ENCODE measurements at regions not wholly inside any gene's neighbourhood (a gene's known extent, or its start where the extent isn't known, plus 50 kb on each side); places are given as distances from the start of the nearest gene placed in this dataset.

GRCh38 chr6:4588163-4588562 lies 188.0 kb upstream of the CDYL start:
- H3K36me3 ChIP-seq (ENCODE audit: low read depth): no peaks in the 10 kb centered on the region
- no peaks in the 10 kb centered on the region for H3K9me3 ChIP-seq (ENCODE audit: severe bottlenecking)
- TF ChIP-seq, protein P1, sequence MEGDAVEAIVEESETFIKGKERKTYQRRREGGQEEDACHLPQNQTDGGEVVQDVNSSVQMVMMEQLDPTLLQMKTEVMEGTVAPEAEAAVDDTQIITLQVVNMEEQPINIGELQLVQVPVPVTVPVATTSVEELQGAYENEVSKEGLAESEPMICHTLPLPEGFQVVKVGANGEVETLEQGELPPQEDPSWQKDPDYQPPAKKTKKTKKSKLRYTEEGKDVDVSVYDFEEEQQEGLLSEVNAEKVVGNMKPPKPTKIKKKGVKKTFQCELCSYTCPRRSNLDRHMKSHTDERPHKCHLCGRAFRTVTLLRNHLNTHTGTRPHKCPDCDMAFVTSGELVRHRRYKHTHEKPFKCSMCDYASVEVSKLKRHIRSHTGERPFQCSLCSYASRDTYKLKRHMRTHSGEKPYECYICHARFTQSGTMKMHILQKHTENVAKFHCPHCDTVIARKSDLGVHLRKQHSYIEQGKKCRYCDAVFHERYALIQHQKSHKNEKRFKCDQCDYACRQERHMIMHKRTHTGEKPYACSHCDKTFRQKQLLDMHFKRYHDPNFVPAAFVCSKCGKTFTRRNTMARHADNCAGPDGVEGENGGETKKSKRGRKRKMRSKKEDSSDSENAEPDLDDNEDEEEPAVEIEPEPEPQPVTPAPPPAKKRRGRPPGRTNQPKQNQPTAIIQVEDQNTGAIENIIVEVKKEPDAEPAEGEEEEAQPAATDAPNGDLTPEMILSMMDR (IDR thresholded peaks at IDR 0.05; ENCODE audit: poor library complexity, severe bottlenecking): no peak
- ATAC-seq (ENCODE audit: low read depth) (no peak), DNase-seq (ENCODE audit: low spot score) (no peak)
- no peak overlapping the region for H3K4me3 ChIP-seq (ENCODE audit: severe bottlenecking)
- no peaks in the 10 kb centered on the region for H3K27me3 ChIP-seq (ENCODE audit: insufficient read depth, poor library complexity, severe bottlenecking)
- no peaks in the 10 kb centered on the region for H3K4me1 ChIP-seq (ENCODE audit: insufficient read depth, poor library complexity, severe bottlenecking)
- H3K27ac ChIP-seq (ENCODE audit: poor library complexity, severe bottlenecking): no peak overlapping the region

DNA sequence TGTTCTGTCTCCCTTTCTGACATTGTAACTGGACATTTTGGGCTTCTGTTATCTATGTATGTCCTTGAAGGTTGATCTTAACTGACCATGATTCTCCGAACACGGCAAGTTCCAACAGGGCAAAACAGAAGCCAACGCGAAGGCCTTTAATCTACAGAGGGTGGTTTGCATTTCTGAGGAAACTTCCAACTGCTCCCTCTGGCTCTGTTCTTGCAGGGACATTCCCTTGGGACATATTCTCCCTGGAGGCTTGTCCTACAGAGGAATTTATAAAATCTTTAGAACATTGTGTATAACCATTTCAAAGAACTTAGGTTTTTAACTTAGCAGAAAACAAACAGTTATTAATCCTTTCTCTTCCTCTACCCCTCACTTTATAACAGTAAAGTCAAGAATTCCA lies 189.0 kb upstream of the CDYL start:
- no peaks in the 10 kb centered on the region for H3K9me3 ChIP-seq (ENCODE audit: severe bottlenecking)
- H3K27ac ChIP-seq (ENCODE audit: poor library complexity, severe bottlenecking): no peak overlapping the region
- H3K4me3 ChIP-seq (ENCODE audit: severe bottlenecking): no peak overlapping the region
- peaks cover 10% of the 10 kb centered on the region for H3K4me1 ChIP-seq (ENCODE audit: insufficient read depth, poor library complexity, severe bottlenecking)
- TF ChIP-seq, protein P1 (IDR thresholded peaks at IDR 0.05; ENCODE audit: poor library complexity, severe bottlenecking): no peak
- H3K36me3 ChIP-seq (ENCODE audit: low read depth): no peaks in the 10 kb centered on the region
- no peak for DNase-seq (ENCODE audit: low spot score)
- ATAC-seq (ENCODE audit: low read depth): no peak
- no peaks in the 10 kb centered on the region for H3K27me3 ChIP-seq (ENCODE audit: insufficient read depth, poor library complexity, severe bottlenecking)

- TF ChIP-seq, protein P1 (IDR thresholded peaks at IDR 0.05; ENCODE audit: poor library complexity, severe bottlenecking): no peak
- Histone ChIP-seq H3K27ac (ENCODE audit: poor library complexity, severe bottlenecking) (no peak overlapping the region), H3K36me3 (ENCODE audit: low read depth) (no peaks in the 10 kb centered on the region), H3K4me3 (ENCODE audit: severe bottlenecking) (no peak overlapping the region), H3K27me3 (ENCODE audit: insufficient read depth, poor library complexity, severe bottlenecking) (no peaks in the 10 kb centered on the region), H3K9me3 (ENCODE audit: severe bottlenecking) (no peaks in the 10 kb centered on the region), H3K4me1 (ENCODE audit: insufficient read depth, poor library complexity, severe bottlenecking) (peaks cover 17% of the 10 kb centered on the region)
- no peak for DNase-seq (ENCODE audit: low spot score)
- no peak for ATAC-seq (ENCODE audit: low read depth)
Observed at GRCh38 chr6:4586469-4586859, 189.7 kb upstream of the CDYL start.

DNA sequence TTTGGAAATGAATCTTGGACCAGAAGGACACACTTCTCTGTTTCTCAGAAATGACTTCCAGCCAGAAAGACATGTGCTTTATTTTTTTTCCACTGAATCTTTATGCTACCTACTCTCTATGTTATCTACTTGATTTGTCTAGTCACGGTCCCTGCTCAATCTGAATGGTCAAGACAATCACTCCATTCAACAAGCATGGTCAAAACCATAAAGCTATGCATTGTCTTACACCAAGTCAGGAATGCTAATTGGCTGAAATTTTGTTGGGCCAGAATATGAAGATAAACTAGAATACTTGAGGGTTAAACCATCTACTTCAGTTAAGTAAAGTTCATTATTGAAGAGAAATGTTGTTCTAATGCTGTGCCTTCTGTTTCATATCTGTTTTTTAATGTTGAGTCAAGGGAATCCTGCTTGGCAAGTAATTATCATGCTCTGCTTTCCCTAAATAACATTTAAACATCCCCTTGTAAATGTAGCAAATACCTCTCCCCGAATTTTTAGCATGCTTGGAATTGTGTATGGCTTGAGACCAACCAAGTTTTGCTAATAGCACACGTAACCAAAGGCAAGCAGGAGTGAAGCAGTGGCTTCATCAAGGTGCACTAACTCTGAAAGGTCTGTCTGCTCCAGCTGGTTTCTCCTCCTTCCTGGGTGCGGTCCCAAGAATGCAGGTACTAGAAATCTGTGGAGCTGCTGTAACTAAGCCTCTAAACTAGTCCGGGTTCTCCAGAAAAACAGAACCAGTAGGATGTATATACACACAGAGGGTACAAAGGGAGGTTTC lies 190.3 kb upstream of the CDYL start:
- Histone ChIP-seq H3K9me3 (ENCODE audit: severe bottlenecking) (no peaks in the 10 kb centered on the region), H3K27ac (ENCODE audit: poor library complexity, severe bottlenecking) (no peak overlapping the region), H3K27me3 (ENCODE audit: insufficient read depth, poor library complexity, severe bottlenecking) (no peaks in the 10 kb centered on the region), H3K36me3 (ENCODE audit: low read depth) (no peaks in the 10 kb centered on the region), H3K4me1 (ENCODE audit: insufficient read depth, poor library complexity, severe bottlenecking) (peaks cover 20% of the 10 kb centered on the region), H3K4me3 (ENCODE audit: severe bottlenecking) (no peak overlapping the region)
- DNase-seq (ENCODE audit: low spot score) (no peak), ATAC-seq (ENCODE audit: low read depth) (no peak)
- TF ChIP-seq, protein P1 (IDR thresholded peaks at IDR 0.05; ENCODE audit: poor library complexity, severe bottlenecking): no peak

DNA sequence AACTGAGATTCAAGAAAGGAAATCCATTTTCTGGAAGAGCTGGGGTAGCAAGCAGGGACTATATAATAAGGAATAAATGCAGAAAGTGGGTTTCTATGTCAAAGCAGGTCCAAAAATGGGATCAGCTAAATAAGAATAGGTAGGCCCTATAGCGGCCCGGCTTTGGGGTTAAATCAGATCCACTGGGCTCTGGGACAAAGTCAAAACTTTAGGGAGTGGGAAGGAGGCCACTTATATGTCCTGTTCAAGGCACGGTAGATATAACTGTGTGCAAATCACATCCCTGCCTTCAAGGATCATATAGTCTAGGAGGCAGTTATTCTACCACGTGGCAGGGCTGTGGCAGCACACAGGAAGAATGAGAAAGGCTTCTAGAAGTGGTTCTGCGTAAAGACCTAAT lies 191.4 kb upstream of the CDYL start:
- Histone ChIP-seq H3K9me3 (ENCODE audit: severe bottlenecking) (no peaks in the 10 kb centered on the region), H3K27me3 (ENCODE audit: insufficient read depth, poor library complexity, severe bottlenecking) (no peaks in the 10 kb centered on the region), H3K4me1 (ENCODE audit: insufficient read depth, poor library complexity, severe bottlenecking) (peaks cover 20% of the 10 kb centered on the region), H3K4me3 (ENCODE audit: severe bottlenecking) (no peak overlapping the region), H3K27ac (ENCODE audit: poor library complexity, severe bottlenecking) (no peak overlapping the region), H3K36me3 (ENCODE audit: low read depth) (no peaks in the 10 kb centered on the region)
- no peak for DNase-seq (ENCODE audit: low spot score)
- TF ChIP-seq, protein P1 (IDR thresholded peaks at IDR 0.05; ENCODE audit: poor library complexity, severe bottlenecking): no peak
- ATAC-seq (ENCODE audit: low read depth): no peak

Data from RWPE2 (cell line).